GM18873 (cell line): ENCODE measurements at regions not wholly inside any gene's neighbourhood (a gene's known extent, or its start where the extent isn't known, plus 50 kb on each side); places are given as distances from the start of the nearest gene placed in this dataset.

Source experiments
- ATAC-seq: cut with Tn5 transposase; IDR thresholded peaks from one replicate; pipeline ENCODE4 v1.9.1; 2021; ENCODE audit warnings: mild to moderate bottlenecking, moderate library complexity, moderate number of reproducible peaks; ENCODE audit not compliant: unreplicated experiment, low FRiP score

DNA sequence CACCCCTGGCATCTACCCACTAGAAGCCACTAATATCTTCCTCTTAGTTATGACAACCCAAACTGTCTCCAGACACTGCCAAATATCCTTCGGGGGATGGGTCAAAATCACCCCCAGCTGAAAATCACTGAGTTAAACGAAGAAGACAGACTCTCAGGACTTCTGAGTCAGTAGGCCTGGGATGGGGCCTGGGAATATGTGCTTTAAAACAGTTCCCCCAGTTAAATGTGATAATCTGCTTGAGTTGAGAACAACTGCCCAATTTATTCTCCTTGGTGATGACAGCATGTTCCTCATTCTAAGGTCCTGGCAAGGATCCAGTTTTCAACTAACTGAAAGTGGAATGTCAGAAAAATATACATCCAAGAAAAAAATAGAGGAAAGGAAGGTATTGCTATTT is 52.4 kb downstream of the CBLL2 start:
- ATAC-seq: no peak

DNA sequence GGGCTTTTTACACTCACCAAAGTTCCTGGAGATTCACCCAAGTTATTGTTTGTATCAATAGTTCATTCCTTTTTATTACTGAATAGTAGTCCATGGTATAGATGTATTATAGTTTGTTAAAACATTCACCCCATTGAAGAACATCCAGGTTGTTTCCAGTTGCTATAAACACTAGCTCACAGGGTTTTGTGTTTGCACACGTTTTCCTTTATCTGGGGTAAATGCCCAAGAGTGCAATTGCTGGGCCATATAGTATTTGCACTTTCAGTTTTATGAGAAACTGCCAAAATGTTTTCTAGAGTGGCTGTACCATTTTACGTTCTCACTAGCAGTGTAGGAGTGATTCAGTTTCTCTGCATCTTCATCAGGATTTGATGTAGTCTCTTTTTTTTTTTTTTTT is 57.1 kb downstream of the CBLL2 start:
- no peak for ATAC-seq

- no peak for ATAC-seq
These were observed 66.0 kb downstream of the CBLL2 start for GRCh38 chrX:22338740-22339139.

DNA sequence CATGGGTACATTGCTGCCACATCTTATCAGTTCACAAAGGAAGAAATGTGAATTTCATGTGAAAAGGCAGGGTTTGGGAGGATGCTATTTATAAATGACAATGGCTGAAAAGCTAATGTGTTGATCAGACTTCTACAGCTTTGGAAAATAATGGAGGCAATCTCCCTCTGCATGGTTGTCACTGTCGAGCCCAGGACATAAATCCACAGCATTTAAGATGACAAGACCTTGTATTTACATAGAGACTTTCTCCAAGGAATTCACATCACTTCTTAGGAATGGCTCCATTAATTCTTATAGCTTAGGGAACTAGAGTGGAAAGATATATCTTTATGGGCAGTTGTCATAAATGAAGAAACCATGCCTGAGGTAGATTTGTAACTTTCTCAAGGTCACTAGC is 66.7 kb downstream of the CBLL2 start:
- ATAC-seq: no peak

DNA sequence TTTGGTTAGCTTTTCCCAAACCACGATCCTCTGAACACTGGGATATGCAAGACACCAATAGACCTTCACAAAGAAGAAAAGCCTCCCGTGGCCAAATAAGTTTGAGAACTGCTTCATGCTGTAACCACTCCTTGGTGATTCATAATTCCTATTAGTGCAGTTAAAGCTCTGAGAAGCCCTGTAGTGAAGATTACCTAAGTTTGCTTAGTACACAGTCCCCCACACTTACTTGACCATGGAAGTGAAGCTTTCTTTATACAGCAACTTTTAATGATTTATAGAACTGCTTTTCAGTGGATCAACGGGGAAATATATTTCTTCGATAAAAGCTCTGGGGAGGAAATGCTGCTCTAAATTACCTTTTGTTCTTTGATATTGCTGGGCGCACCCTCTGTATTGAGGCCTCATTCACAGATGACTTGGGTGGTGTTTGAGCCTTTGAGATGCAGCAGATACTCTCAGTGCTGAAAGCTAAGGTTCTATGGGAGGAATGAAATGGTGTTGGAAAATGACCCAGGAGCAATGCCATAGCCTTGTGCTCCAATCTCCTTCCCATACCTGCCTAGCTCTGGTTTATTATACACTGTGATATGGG is 67.4 kb downstream of the CBLL2 start:
- ATAC-seq: no peak

- ATAC-seq: no peak
These were observed 70.5 kb downstream of the CBLL2 start for GRCh38 chrX:22343192-22343591.

GRCh38 chrX:22345884-22346283 is 73.2 kb downstream of the CBLL2 start:
- peak; percentile 67 for ATAC-seq

GRCh38 chrX:22347491-22347890 is 74.8 kb downstream of the CBLL2 start:
- no peak for ATAC-seq

DNA sequence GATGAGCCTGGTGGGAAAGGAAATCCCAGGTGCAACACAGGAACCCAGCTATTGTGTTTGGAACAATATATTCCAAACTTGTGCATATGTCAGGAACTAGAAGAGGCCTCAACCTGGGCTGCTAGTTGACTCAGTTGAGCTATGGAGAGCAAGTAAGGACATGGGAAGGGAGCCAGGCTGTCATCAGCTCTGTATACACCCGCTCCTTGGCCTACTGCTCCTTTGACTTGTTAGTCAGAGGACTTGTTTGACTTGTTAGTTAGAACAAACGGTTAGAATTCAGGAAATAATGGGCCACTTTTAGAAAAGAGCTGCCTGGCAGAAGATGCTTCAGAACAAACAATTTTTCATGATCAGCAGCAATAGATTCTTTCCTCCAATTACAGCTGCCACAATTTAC is 76.4 kb downstream of the CBLL2 start:
- ATAC-seq: no peak

DNA sequence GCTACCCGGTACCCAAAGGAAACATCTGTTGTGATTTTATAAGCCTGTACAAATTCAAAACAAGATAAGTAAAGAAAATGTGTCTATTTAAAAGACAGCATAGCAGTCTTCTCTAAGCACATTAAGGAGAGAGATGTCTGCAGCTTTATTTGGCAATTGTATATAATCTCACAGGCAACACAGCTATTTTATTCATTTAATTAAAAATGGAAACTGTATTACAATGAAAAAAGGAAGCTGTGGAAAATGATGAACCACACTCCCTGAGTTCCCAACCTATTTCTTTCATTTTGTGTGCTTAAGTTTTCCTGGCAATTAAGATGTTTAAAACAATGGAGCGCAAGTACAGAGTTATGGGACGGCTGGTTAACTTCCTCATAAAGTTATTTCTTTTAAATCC is 78.4 kb downstream of the CBLL2 start:
- no peak for ATAC-seq

DNA sequence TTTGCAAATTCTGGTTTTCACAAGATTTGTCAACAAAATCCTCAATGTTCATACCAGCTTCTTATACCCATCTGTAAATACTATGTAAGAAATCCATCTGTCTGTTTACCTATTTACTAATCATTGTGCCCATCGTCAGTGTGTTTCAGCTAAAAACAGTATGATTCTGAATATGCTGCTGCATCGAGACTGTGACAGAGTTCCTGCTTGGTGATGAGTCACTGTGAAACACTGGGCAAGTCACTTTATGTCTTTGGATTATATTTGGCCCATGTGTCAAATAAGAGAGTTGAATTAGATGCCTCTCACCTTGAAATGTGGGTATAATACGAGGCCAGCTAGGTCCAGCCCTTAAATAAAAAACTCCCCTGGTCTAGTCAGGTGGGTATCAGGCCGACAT is 79.3 kb downstream of the CBLL2 start:
- ATAC-seq: no peak

DNA sequence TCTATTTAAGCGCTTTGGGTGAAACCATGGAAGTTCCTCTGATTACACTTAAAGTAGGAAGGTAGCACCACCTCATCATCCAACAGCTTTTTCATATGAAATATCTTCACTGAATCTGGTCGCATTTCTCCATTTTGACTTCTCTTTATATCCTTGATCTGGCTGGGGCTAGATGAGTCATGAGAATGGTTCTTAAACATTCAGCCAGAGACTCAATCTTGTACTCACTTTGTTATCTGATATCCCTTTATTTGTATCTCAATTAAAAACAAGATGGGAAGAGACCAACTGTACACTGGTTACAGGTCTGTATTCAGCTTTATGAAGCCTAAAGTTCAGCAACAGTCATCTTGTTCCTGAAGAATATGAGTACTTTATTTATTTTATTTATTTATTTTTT is 84.9 kb downstream of the CBLL2 start:
- no peak for ATAC-seq

DNA sequence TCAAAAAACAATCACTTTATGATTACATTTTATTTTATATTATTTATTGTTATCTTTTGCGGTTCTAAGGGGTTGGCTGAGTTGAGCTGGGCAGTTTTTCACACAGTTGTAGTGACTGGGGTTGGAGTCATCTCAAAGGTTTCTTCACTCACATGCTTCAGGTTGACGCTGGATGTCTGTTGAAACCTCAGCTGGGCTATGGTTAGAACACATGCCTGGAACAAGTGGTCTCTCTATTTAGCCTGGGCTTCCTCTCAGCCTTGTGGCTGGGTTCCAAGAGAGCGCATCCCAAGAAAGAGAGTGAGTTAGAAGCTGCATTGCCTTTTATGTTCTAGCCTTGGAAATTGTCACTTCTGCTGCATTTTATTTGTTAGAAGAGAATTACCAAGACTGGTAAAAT is 87.4 kb downstream of the CBLL2 start:
- no peak for ATAC-seq

DNA sequence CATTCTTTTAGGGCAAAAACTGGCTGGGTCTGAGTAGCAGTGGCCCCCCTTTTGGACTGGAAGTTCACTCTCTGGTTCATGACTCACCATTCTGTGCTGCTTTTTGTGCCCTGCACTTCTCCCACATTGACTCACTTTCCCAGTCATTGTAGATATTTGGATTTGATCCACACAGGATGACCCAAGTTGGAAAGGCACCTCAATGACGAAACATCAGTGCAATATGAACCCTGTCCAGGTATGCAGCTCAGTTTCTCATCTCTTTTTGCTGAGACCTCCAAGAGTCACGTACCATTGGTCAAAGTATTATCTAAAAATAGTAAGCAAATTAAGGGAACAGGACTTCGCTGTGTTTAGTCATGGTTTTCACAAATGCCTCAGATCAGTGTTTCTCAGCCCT is 92.7 kb downstream of the CBLL2 start:
- ATAC-seq: no peak

- no peak for ATAC-seq
These were observed 93.5 kb downstream of the CBLL2 start for GRCh38 chrX:22366166-22366702.

GRCh38 chrX:22366906-22367305 is 94.2 kb downstream of the CBLL2 start:
- no peak for ATAC-seq

GRCh38 chrX:22373094-22373493 is 100.4 kb downstream of the CBLL2 start:
- no peak for ATAC-seq

DNA sequence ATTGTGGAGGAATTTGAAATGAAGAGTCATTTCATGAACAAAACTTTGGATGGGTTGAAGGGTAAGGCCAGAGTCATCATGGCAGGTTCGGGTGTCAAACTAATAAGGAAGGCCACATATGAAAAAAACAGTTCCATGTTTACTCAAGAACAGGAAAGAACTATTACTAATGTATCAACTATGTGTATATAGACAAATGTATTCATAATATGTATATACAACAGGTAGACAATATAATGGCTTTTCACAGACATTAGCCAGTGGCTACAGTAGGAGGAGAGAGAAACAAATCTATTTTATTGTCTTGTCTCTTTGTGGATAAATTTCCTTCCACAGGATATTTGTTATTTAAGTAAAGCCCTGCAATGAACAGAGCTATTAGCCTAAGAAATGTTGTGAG is 101.1 kb downstream of the CBLL2 start:
- no peak for ATAC-seq

GRCh38 chrX:22376369-22376768 is 103.7 kb downstream of the CBLL2 start:
- ATAC-seq: no peak

DNA sequence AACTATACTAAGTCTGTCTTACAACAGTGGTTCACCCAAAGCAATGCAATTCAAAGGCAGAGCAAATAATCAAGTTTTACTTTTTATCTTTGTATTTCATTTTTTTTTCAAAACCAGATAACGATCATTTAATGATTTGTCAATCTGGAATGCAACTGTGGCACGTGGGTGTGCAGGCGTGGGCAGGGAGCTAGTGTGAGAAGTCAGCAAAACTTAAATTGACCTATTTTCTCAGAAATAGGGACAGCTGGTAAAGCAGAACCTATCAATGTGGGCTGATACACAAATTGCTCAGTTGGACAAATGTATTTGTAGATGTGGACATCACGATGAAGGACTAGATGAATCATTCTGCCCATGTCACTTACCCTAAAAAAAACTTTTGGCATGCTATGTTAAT is 105.6 kb downstream of the CBLL2 start:
- ATAC-seq: no peak

DNA sequence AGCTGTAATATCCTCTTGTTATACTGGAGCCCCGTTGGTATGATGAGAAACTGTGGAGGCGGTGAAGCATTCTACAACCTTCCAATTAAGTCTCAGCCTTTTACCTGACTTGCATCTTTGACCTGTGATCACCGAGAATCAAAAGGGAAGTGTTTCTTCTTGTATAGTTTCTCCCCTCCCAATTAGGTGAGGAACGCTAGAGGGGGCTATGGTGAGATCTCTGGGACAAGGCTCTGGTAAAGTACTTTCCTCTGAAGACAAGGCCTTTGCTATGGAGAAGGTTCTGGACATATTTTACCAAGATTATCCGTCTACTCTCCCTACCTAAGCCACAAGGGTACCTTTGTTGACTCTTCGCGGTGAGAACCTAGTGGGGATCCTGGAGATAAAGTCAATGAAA is 111.3 kb downstream of the CBLL2 start:
- no peak for ATAC-seq

GRCh38 chrX:22389556-22390179 is 117.0 kb downstream of the CBLL2 start:
- no peak for ATAC-seq
